ENCODE measurements at regions not wholly inside any gene's neighbourhood (a gene's known extent, or its start where the extent isn't known, plus 50 kb on each side); places are given as distances from the start of the nearest gene placed in this dataset.

- H3K4me1 ChIP-seq (ENCODE audit: control insufficient read depth in 2 of 3, insufficient read depth in 2 of 3, low read depth in 1 of 3, low read length in 3 of 3): no peaks in the 10 kb centered on the region
- no peak overlapping the region for H3K27ac ChIP-seq (ENCODE audit: low read depth in 2 of 2, low read length in 2 of 2)
- no peaks in the 10 kb centered on the region for H3K27me3 ChIP-seq (ENCODE audit: control insufficient read depth, insufficient read depth, low read length)
- no peaks in the 10 kb centered on the region for H3K36me3 ChIP-seq (ENCODE audit: control insufficient read depth in 2 of 3, insufficient read depth in 3 of 3, low read length in 3 of 3)
- FAIRE-seq: no peak
- TF ChIP-seq CTCF (IDR thresholded peaks at IDR 0.05; ENCODE audit: borderline replicate concordance, extremely low read depth, insufficient read depth): no peak
- H3K9ac ChIP-seq (ENCODE audit: low read length in 3 of 3): no peak overlapping the region
- DNase-seq: no peak
- no peak overlapping the region for H3K4me3 ChIP-seq (ENCODE audit: low read length in 3 of 3)
- intact Hi-C loops (cut with DNase I): no loop called here
- H3K9me3 ChIP-seq (ENCODE audit: control insufficient read depth in 2 of 3, insufficient read depth in 1 of 3, low read length in 3 of 3): no peaks in the 10 kb centered on the region
Observed at GRCh38 chr14:51501746-51502145, 150.0 kb upstream of the FRMD6 start.

- Histone ChIP-seq H3K36me3 (ENCODE audit: control insufficient read depth in 2 of 3, insufficient read depth in 3 of 3, low read length in 3 of 3) (no peaks in the 10 kb centered on the region), H3K4me1 (ENCODE audit: control insufficient read depth in 2 of 3, insufficient read depth in 2 of 3, low read depth in 1 of 3, low read length in 3 of 3) (peaks cover 0 to 3% (median 2%) of the 10 kb centered on the region in 3 donors), H3K27ac (ENCODE audit: low read depth in 2 of 2, low read length in 2 of 2) (no peak overlapping the region), H3K27me3 (ENCODE audit: control insufficient read depth, insufficient read depth, low read length) (no peaks in the 10 kb centered on the region), H3K9me3 (ENCODE audit: control insufficient read depth in 2 of 3, insufficient read depth in 1 of 3, low read length in 3 of 3) (no peaks in the 10 kb centered on the region), H3K4me3 (ENCODE audit: low read length in 3 of 3) (no peak overlapping the region), H3K9ac (ENCODE audit: low read length in 3 of 3) (no peak overlapping the region)
- intact Hi-C loops (cut with DNase I): no loop called here
- no peak for TF ChIP-seq CTCF (IDR thresholded peaks at IDR 0.05; ENCODE audit: borderline replicate concordance, extremely low read depth, insufficient read depth)
- DNase-seq (no peak), FAIRE-seq (no peak)
Observed at GRCh38 chr14:51504669-51505068, 147.0 kb upstream of the FRMD6 start.

- DNase-seq: peak in 1 of 5 donors; percentile 27
- TF ChIP-seq CTCF (IDR thresholded peaks at IDR 0.05; ENCODE audit: borderline replicate concordance, extremely low read depth, insufficient read depth): no peak
- H3K9ac ChIP-seq (ENCODE audit: low read length in 3 of 3): no peak overlapping the region
- no peaks in the 10 kb centered on the region for H3K9me3 ChIP-seq (ENCODE audit: control insufficient read depth in 2 of 3, insufficient read depth in 1 of 3, low read length in 3 of 3)
- H3K4me1 ChIP-seq (ENCODE audit: control insufficient read depth in 2 of 3, insufficient read depth in 2 of 3, low read depth in 1 of 3, low read length in 3 of 3): peaks cover 0 to 3% (median 2%) of the 10 kb centered on the region in 3 donors
- peak overlapping the region in 1 of 2 donors; percentile 17 for H3K27ac ChIP-seq (ENCODE audit: low read depth in 2 of 2, low read length in 2 of 2)
- FAIRE-seq: no peak
- intact Hi-C loops (cut with DNase I): no loop called here
- H3K4me3 ChIP-seq (ENCODE audit: low read length in 3 of 3): no peak overlapping the region
- no peaks in the 10 kb centered on the region for H3K36me3 ChIP-seq (ENCODE audit: control insufficient read depth in 2 of 3, insufficient read depth in 3 of 3, low read length in 3 of 3)
- no peaks in the 10 kb centered on the region for H3K27me3 ChIP-seq (ENCODE audit: control insufficient read depth, insufficient read depth, low read length)
Observed at GRCh38 chr14:51507511-51507905, 144.2 kb upstream of the FRMD6 start.

GRCh38 chr14:51507906-51508511 lies 143.7 kb upstream of the FRMD6 start:
- Histone ChIP-seq H3K27ac (ENCODE audit: low read depth in 2 of 2, low read length in 2 of 2) (peak overlapping the region in 1 of 2 donors; percentile 47), H3K36me3 (ENCODE audit: control insufficient read depth in 2 of 3, insufficient read depth in 3 of 3, low read length in 3 of 3) (no peaks in the 10 kb centered on the region), H3K4me1 (ENCODE audit: control insufficient read depth in 2 of 3, insufficient read depth in 2 of 3, low read depth in 1 of 3, low read length in 3 of 3) (peaks cover 0 to 5% (median 2%) of the 10 kb centered on the region in 3 donors), H3K4me3 (ENCODE audit: low read length in 3 of 3) (no peak overlapping the region), H3K9ac (ENCODE audit: low read length in 3 of 3) (no peak overlapping the region), H3K27me3 (ENCODE audit: control insufficient read depth, insufficient read depth, low read length) (no peaks in the 10 kb centered on the region), H3K9me3 (ENCODE audit: control insufficient read depth in 2 of 3, insufficient read depth in 1 of 3, low read length in 3 of 3) (no peaks in the 10 kb centered on the region)
- TF ChIP-seq CTCF (IDR thresholded peaks at IDR 0.05; ENCODE audit: borderline replicate concordance, extremely low read depth, insufficient read depth): no peak
- DNase-seq (peak; percentile 71 to 92 (median 75)), FAIRE-seq (no peak)
- intact Hi-C loops (cut with DNase I): no loop called here

Data from kidney (tissue), 13 donors.